Epithelial cell of prostate (primary cell): ENCODE measurements at regions not wholly inside any gene's neighbourhood (a gene's known extent, or its start where the extent isn't known, plus 50 kb on each side); places are given as distances from the start of the nearest gene placed in this dataset.

Experiments
- DNase-seq: peaks from one replicate; pipeline ENCODE4 v3.0.0-alpha.2; 2011; ENCODE audit warnings: low read depth, low spot score
- H3K27ac ChIP-seq: fragments of 450-650 bp; 2 replicates; pipeline ENCODE4 v1.5.1; 2017; ENCODE audit warnings: mild to moderate bottlenecking

DNA sequence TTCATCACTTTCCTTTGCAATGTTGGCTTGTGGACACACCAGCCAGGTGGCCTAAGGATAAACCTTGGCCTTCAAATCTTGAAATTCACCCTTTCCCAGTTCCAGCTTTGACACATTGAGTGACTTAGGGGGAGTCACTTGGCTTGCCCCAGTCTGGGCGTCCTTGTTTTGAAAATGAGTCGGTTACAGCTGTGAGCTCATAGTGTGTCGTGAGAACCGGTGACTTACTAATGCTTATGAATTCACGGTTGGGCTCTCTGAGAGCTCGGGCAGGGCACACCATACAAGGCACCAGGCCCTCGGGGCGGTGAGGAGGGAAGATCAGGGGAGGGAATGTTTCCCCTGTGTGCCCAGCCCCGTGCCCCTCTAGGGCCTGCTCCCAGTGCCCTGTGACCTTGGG lies 126.9 kb upstream of the TMPRSS2 start:
- DNase-seq, result peak; percentile 82
- peak overlapping the region; percentile 93 for H3K27ac ChIP-seq

DNA sequence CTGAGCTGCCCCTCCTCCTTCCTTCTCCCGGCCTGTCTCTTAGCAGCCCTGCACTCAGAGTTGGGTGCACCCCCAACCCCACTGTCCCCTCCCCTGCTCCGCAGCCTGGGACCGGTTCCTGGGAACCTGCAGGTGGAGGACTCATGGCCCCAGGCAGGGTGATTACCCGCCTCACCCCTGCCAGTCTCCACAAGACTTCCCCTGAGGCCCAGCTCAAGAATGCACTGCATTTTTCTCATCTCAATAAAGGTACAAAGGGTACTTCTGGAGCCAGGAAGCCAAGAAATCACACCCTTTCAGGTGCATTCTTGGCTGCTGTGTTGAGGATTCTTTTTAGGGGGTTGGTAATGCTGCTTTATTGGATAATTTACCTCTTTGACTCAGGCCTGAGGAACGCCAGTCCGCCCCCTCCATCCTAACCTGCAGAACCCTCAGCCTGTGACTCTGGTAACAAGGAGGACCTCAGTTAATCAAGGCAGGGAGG lies 126.3 kb upstream of the TMPRSS2 start:
- peak; percentile 81 for DNase-seq
- H3K27ac ChIP-seq, result peak overlapping the region; percentile 93

DNA sequence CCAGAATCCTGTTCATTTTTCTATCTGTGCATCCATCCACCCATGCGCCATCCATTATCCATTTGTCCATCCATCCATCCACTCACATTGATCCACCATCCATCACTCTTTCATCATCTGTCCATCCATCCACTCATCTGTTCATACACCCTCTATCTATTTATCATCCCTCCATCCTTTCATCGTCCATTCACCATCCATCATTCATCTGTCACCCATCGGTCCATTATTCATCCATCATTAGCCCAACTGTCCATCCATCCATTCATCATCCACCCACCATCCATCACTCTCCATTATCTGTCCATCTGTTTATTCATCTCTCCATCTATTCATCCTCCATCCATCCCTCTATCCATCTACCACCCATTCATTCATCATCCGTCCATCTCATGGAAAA lies 125.7 kb upstream of the TMPRSS2 start:
- no peak for DNase-seq
- H3K27ac ChIP-seq, result peak overlapping the region; percentile 93

- peak overlapping the region; percentile 73 for H3K27ac ChIP-seq
- no peak for DNase-seq
Observed at GRCh38 chr21:41632748-41633475, 125.0 kb upstream of the TMPRSS2 start.

- peak overlapping the region; percentile 73 for H3K27ac ChIP-seq
- peak; percentile 60 for DNase-seq
Observed at GRCh38 chr21:41631564-41632461, 123.9 kb upstream of the TMPRSS2 start.

DNA sequence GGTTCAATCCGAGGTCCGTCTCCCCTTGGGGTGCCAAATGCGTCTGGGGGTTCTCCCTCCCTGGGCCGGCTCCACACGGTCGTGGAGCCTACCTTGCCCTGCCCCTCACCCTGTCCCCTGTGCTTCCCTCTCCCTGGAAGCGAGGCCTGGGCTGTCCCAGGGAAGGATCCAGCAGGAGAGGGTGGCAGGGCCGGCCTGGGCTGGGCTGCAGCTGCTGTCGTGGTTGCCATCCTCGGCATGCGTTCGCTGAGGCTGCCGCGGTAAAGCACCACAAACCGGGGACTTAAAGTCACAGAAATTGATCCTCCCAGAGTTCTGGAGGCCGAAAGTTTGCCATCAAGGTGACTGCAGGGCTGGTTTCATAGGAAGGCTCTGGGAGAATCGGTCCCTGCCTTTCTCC lies 123.0 kb upstream of the TMPRSS2 start:
- peak overlapping the region; percentile 73 for H3K27ac ChIP-seq
- DNase-seq, result no peak

DNA sequence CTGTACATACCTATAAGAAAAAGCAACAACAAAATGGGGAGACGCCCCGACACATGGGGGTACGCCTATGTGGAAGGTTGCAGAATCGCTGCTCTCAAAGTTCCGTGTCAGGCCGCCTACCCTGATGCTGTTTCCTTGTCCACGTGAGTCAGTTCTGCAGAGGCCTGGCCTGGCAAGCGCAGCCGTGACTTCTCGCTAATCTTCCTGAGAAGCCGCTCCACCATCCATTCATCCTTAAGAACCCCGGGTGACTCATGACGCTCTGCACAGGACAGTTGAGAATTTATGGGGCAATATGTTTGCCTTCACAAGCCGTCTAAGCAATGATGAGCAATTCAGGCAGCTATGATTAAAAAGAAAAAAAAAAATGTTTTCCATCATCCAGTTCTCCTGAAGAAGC lies 122.3 kb upstream of the TMPRSS2 start:
- H3K27ac ChIP-seq, result peak overlapping the region; percentile 73
- peak; percentile 100 for DNase-seq

GRCh38 chr21:41628256-41628655 lies 120.3 kb upstream of the TMPRSS2 start:
- no peak for DNase-seq
- no peak overlapping the region for H3K27ac ChIP-seq

DNA sequence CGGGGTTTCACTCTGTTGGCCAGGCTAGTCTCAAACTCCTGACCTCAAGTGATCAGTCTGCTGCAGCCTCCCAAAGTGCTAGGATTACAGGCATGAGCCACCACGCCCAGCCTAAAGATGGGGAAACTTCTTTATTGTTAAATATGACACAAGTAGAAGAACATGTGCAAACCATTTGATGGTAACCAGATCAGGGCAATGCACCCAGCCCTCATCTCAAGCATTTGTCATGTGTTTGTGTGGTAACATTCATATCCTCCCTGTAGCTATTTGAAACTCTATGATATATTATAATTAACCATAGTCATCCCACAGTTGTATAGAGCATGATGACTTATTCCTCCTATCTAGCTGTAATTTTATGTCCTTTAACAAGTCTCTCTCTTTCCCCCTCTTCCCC lies 119.5 kb upstream of the TMPRSS2 start:
- H3K27ac ChIP-seq, result peak overlapping the region; percentile 27
- peak; percentile 77 for DNase-seq

GRCh38 chr21:41626021-41626420 lies 118.1 kb upstream of the TMPRSS2 start:
- no peak overlapping the region for H3K27ac ChIP-seq
- no peak for DNase-seq

DNA sequence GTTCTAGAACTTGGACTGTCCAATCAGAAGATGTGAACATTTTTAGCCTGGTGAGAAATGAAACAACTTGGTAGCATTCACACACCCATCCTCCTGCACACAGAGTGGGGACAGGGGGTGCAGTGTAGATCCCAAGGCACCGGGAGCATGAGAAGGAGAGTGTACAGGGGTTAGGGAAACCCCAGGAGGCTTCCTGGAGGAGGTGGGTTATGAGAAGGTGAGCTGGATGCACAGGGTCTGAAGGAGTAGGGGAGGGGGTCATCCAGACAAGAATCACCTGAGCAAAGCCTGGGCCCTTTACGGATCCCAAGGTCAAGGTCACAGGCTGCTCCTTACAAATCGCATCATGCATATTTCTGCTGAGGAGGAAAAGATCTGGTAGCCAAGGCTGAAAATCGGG lies 117.5 kb upstream of the TMPRSS2 start:
- no peak for DNase-seq

DNA sequence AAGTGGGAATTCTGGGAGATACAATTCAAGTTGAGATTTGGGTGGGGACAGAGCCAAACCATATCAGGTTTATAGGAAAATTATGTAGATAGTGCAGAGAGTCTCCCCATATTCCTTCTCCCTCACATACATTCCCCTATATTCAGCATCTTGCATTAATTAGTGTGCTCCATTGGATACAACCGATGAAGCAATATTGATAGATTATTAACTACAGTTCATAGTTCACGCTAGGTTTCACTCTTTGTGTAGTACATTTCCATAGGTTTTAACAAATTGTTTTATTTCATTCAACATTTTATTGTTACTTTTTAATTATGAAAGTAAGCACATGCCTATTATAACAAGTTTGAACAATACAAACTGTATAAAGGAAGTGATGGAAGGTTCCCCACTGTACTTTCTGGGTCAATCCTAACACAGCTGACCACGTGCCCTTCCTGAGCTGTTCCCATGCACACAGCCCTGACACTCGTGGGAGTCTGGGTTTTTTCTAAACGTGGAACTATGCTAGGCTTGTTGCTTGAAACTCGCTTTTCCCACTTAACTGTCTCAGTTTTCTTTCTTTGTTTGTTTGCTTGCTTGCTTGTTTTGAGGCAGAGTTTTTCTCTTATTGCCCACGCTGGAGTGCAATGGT lies 116.8 kb upstream of the TMPRSS2 start:
- no peak overlapping the region for H3K27ac ChIP-seq
- no peak for DNase-seq

More for the DNA sequence above, 117.5 kb upstream of the TMPRSS2 start:
- H3K27ac ChIP-seq, result no peak overlapping the region

DNA sequence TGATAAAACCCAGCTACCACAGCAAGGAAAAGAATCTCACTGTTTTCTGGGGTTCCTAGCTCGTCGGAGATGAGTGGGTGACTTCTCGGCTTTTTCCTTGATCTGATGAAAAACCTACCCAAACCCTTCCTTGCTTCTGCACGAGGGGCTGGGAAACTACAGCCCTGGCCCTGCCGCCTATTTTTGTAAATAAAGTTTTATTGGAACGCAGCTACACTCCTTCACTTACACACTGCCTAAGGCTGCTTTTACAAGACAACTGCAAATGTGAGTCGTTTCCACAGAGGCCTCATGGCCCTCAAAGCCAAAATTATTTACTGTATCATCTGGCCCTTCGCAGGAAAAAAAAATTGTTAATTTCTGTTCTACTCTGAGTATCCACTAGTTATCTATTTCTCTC lies 116.0 kb upstream of the TMPRSS2 start:
- no peak for DNase-seq

DNA sequence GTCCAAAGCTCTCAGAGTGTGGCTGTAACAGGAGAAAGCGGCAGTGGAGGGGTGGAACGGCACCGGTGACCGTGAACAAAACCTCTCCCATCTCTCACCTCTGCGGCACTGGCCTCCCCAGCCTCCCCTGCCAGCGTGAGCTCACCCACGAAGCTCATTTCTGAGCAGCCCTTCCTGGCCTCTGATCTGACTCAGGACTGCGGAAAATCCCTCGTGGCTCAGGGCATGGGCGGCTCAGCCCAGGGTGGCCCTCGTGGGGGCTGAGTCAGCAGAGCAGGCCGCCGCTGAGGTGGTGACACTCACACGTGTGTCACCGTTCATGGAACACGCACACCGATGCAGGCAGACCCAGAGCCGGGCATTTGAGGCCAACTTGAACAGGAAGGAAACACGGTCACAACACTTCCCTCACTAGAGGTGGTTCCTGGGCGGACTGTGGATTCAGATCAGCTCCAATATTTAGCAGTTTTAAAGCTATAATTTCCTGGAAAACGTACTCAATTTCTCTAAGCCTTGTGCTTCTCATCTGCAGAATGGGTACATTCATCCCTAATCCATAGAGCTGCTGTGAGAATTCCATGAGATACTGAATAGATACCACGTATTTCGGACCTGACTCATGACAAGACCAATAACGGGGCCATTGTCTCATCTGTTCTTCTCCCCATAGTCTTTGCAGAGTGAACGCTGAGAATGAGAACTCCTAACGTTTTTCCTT lies 115.0 kb upstream of the TMPRSS2 start:
- no peak for DNase-seq
- no peak overlapping the region for H3K27ac ChIP-seq

More for the DNA sequence above, 116.0 kb upstream of the TMPRSS2 start:
- H3K27ac ChIP-seq, result no peak overlapping the region

DNA sequence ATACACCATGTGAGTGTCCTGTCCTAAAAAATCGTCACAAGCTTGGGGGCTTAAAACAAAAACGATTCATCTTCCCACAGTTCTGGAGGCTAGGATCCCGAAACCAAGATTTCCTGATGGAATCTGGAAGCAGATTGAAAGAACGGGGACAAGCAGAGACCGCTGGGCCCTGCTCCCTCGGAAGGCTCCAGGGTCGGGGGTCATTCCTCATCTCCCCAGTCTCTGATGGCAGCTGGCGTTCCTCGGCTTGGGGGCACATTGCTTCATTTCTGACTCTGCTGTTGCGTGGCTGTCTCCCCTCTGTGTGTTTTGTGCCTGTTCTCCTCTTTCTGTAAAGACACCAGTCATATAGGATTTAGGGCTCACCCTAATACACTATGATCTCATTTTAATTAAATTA lies 114.2 kb upstream of the TMPRSS2 start:
- no peak overlapping the region for H3K27ac ChIP-seq
- DNase-seq, result no peak

- no peak overlapping the region for H3K27ac ChIP-seq
- DNase-seq, result no peak
Observed at GRCh38 chr21:41621513-41621912, 113.6 kb upstream of the TMPRSS2 start.

DNA sequence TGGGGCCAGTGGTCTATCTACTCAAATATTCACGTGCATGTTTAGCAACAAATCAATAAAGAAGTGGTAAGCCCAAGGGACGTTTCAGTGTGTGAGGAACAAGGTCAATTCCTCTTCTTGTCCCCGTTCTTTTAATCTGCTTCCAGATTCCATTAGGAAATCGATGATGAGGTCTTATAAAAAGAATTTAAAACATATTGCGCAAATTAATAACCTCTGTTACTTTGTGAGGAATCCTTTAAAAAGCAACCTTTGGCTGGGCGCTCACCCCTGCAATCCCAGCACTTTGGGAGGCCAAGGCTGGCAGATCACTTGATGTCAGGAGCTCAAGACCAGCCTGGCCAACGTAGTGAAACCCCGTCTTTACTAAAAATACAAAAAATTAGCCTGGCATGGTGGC lies 113.0 kb upstream of the TMPRSS2 start:
- DNase-seq, result no peak
- no peak overlapping the region for H3K27ac ChIP-seq

GRCh38 chr21:41620541-41620940 lies 112.6 kb upstream of the TMPRSS2 start:
- no peak overlapping the region for H3K27ac ChIP-seq
- no peak for DNase-seq

- peak overlapping the region; percentile 39 for H3K27ac ChIP-seq
- no peak for DNase-seq
Observed at GRCh38 chr21:41616031-41616591, 108.2 kb upstream of the TMPRSS2 start.

- peak overlapping the region; percentile 39 for H3K27ac ChIP-seq
- peak; percentile 66 for DNase-seq
Observed at GRCh38 chr21:41615613-41616012, 107.7 kb upstream of the TMPRSS2 start.
